GM06990 (cell line): ENCODE measurements at regions not wholly inside any gene's neighbourhood (a gene's known extent, or its start where the extent isn't known, plus 50 kb on each side); places are given as distances from the start of the nearest gene placed in this dataset.

Experiments
- DNase-seq: peaks from one replicate; pipeline ENCODE4 v3.0.0-alpha.2; 2011; ENCODE audit not compliant: insufficient read length; ENCODE audit errors: extremely low read depth
- H3K27me3 ChIP-seq: replicated peaks from 2 replicates; pipeline ENCODE4 v1.6.0; 2011; ENCODE audit warnings: low read length; ENCODE audit not compliant: control insufficient read depth, insufficient read depth
- H3K36me3 ChIP-seq: 2 replicates; pipeline ENCODE4 v1.5.1; 2011; ENCODE audit warnings: low read length; ENCODE audit not compliant: control insufficient read depth, insufficient read depth
- H3K4me3 ChIP-seq: replicated peaks from 2 replicates; pipeline ENCODE4 v1.5.1; 2011; ENCODE audit warnings: low read depth, mild to moderate bottlenecking, control low read depth, low read length
- CTCF ChIP-seq: IDR thresholded peaks from 2 replicates; pipeline ENCODE4 v1.5.1; 2011; ENCODE audit warnings: low read length, control low read depth, mild to moderate bottlenecking, inconsistent platforms; ENCODE audit not compliant: insufficient read depth, poor library complexity, severe bottlenecking

- TF ChIP-seq CTCF = no peak
- H3K36me3 ChIP-seq = no peaks in the 10 kb centered on the region
- no peaks in the 10 kb centered on the region for H3K27me3 ChIP-seq
- no peak overlapping the region for H3K4me3 ChIP-seq
- no peak for DNase-seq
Observed at GRCh38 chr4:72828864-72829263, 240.7 kb downstream of the COX18 start.

GRCh38 chr4:72827968-72828367, 241.5 kb downstream of the COX18 start:
- Histone ChIP-seq H3K36me3 (no peaks in the 10 kb centered on the region), H3K27me3 (no peaks in the 10 kb centered on the region), H3K4me3 (no peak overlapping the region)
- DNase-seq = no peak
- no peak for TF ChIP-seq CTCF

GRCh38 chr4:72820107-72820506, 249.4 kb downstream of the COX18 start:
- no peak overlapping the region for H3K4me3 ChIP-seq
- H3K27me3 ChIP-seq = no peaks in the 10 kb centered on the region
- DNase-seq = no peak
- no peaks in the 10 kb centered on the region for H3K36me3 ChIP-seq
- no peak for TF ChIP-seq CTCF

- Histone ChIP-seq H3K27me3 (no peaks in the 10 kb centered on the region), H3K4me3 (no peak overlapping the region), H3K36me3 (no peaks in the 10 kb centered on the region)
- no peak for TF ChIP-seq CTCF
- DNase-seq = no peak
Observed at GRCh38 chr4:72817012-72817411, 248.0 kb upstream of the ADAMTS3 start.

- no peaks in the 10 kb centered on the region for H3K27me3 ChIP-seq
- no peak overlapping the region for H3K4me3 ChIP-seq
- no peak for TF ChIP-seq CTCF
- H3K36me3 ChIP-seq = no peaks in the 10 kb centered on the region
- DNase-seq = no peak
Observed at GRCh38 chr4:72814241-72814640, 245.2 kb upstream of the ADAMTS3 start.

- no peaks in the 10 kb centered on the region for H3K36me3 ChIP-seq
- DNase-seq = no peak
Observed at GRCh38 chr4:72809208-72809607, 240.2 kb upstream of the ADAMTS3 start.

More at GRCh38 chr4:72809208-72809607, 240.2 kb upstream of the ADAMTS3 start:
- Histone ChIP-seq H3K4me3 (no peak overlapping the region), H3K27me3 (no peaks in the 10 kb centered on the region)
- TF ChIP-seq CTCF = no peak
